Fibroblast of the aortic adventitia (primary cell): ENCODE measurements at regions not wholly inside any gene's neighbourhood (a gene's known extent, or its start where the extent isn't known, plus 50 kb on each side); places are given as distances from the start of the nearest gene placed in this dataset.

Experiments used
- DNase-seq: peaks from one replicate; pipeline ENCODE4 v3.0.0-alpha.2; 2010; ENCODE audit warnings: low read depth
- H3K4me3 ChIP-seq: 2 replicates; pipeline ENCODE4 v1.5.1; 2011; ENCODE audit warnings: low read depth, mild to moderate bottlenecking, control low read depth, low read length, moderate library complexity
- CTCF ChIP-seq: IDR thresholded peaks from 2 replicates; pipeline ENCODE4 v1.5.1; 2011; ENCODE audit warnings: mild to moderate bottlenecking, low read length, control low read depth, inconsistent platforms; ENCODE audit not compliant: insufficient read depth

GRCh38 chr9:126217250-126217653, 109.4 kb upstream of the MVB12B start:
- no peak for TF ChIP-seq CTCF
- H3K4me3 ChIP-seq = no peak overlapping the region
- no peak for DNase-seq

- TF ChIP-seq CTCF = no peak
- H3K4me3 ChIP-seq = no peak overlapping the region
- no peak for DNase-seq
These were observed 108.8 kb upstream of the MVB12B start for GRCh38 chr9:126217797-126218196.

- no peak for DNase-seq
- no peak overlapping the region for H3K4me3 ChIP-seq
- TF ChIP-seq CTCF = no peak
These were observed 108.1 kb upstream of the MVB12B start for GRCh38 chr9:126218359-126219125.

GRCh38 chr9:126219166-126219565, 107.5 kb upstream of the MVB12B start:
- TF ChIP-seq CTCF = no peak
- no peak overlapping the region for H3K4me3 ChIP-seq
- DNase-seq = no peak

GRCh38 chr9:126219648-126220063, 107.0 kb upstream of the MVB12B start:
- H3K4me3 ChIP-seq = no peak overlapping the region
- no peak for TF ChIP-seq CTCF
- no peak for DNase-seq

GRCh38 chr9:126221480-126221879, 105.1 kb upstream of the MVB12B start:
- DNase-seq = no peak
- no peak overlapping the region for H3K4me3 ChIP-seq
- TF ChIP-seq CTCF = no peak

GRCh38 chr9:126222363-126222834, 104.2 kb upstream of the MVB12B start:
- no peak for TF ChIP-seq CTCF
- no peak for DNase-seq

More at GRCh38 chr9:126222363-126222834, 104.2 kb upstream of the MVB12B start:
- no peak overlapping the region for H3K4me3 ChIP-seq
